ENCODE measurements at regions not wholly inside any gene's neighbourhood (a gene's known extent, or its start where the extent isn't known, plus 50 kb on each side); places are given as distances from the start of the nearest gene placed in this dataset.

DNA sequence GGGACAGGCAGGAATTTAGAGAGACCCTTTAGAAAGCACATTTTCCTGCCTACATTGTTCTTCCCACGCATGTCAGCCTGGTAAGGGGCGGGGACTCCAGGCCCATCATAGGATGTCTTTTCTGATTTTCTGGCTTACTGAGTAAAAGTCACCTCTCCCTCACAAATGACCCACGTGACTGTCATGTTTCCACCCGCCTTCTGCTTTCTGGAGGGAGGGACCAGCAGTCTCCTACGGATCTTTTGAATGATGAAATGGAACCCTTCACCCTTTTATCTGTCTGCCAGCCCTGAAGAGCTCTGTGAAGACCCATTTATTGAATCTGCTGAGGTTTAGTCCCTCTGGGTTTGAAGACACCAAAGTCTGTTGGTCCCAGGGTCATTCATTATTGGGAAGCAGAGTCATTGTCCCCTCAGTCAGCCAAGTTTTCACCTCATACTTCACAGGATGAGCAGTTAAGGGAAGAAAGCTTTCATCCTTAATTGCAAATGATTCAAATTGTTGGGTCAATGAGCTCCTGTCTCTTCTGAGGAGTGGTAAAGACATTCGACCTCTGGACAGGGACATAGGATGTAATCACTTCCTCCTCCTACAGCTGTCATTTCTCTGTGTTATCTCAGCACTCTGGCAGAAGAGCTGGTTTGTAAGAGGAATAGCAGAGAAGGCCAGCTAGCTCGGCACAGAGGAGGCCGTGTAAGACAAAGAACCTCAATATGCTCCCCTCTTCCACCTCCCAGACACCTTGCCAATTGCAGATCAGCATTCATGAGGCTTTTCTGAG is 446.1 kb downstream of the HS3ST3B1 start:
- H3K4me3 ChIP-seq (ENCODE audit: control insufficient read depth, low read depth, low read length): no peak overlapping the region
- no peak for TF ChIP-seq CTCF (IDR thresholded peaks at IDR 0.05; ENCODE audit: control insufficient read depth, insufficient read depth, low read depth, low read length, missing control alignments)
- DNase-seq (ENCODE audit: low read depth): no peak

DNA sequence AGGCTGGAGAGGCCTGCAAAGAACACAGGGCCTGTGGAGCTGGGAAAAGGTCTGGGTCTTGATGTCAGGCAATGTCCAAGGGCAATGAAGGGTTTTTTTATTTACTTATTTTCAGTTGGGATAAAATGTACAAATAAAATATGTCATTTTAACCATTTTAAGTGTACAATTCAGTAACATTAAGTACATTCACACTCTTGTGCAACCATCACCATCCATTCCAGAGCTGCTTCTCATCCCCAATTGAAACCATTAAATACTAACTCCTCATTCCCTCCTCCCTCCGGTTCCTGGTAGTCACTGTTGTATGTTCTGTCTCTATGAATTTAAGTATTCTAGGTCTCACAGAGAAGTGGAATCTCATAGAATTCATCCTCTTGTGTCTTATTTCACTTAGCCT is 444.7 kb downstream of the HS3ST3B1 start:
- no peak for TF ChIP-seq CTCF (IDR thresholded peaks at IDR 0.05; ENCODE audit: control insufficient read depth, insufficient read depth, low read depth, low read length, missing control alignments)
- no peak overlapping the region for H3K4me3 ChIP-seq (ENCODE audit: control insufficient read depth, low read depth, low read length)
- peak; percentile 37 for DNase-seq (ENCODE audit: low read depth)

DNA sequence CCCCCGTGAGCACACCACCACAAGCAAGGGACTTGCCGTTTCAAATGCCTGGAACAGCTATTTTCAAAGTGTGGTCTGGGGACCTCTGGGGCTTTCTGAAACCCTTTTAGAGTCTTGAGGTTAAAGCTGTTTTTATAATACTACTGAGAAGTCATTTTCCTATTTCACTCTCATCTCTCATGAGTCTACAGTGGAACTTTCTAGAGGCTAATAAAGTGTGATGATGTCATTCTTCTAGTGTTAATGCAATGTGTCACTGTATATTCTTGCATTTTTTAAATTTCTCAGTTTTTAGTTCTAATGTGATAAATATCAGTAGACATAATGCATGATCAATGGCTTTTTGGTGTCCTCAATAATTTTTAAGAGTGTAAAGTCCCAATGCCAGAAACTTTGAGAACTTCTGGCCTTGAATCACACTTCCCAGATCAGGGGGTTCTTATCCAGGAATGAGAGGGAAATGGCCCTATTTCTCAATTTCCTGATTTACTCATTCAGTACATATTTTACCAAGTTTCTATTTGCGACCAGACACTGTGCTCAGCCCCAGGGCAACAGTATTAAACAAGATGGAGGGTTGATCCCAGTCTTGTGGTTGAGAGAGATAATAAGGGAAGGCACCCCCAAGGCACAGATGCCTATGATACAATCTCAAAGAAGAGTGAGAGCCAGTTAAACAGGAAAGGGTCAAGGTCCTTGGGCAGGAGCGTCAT is 444.0 kb downstream of the HS3ST3B1 start:
- peak; percentile 67 for DNase-seq (ENCODE audit: low read depth)
- no peak for TF ChIP-seq CTCF (IDR thresholded peaks at IDR 0.05; ENCODE audit: control insufficient read depth, insufficient read depth, low read depth, low read length, missing control alignments)
- no peak overlapping the region for H3K4me3 ChIP-seq (ENCODE audit: control insufficient read depth, low read depth, low read length)

DNA sequence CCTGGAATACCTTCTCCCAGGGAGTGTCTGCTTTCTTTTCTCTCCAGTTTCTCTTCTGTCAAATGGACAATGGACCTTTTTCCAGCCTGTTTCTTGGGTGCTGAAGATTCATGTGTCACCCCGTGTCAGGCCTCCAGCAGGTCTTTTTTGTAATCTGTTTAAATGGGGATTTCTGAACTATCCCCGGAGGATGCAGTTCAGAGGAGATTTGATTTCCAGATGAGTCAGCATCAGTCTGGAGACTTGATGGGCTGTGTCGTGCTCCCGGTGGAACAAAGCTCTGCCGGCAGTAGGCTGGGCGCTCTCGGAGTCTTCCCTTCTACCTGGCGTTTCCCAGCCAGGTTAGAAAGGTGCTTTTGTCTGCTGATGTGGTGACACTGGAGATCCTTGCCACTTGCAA is 440.6 kb downstream of the HS3ST3B1 start:
- H3K4me3 ChIP-seq (ENCODE audit: control insufficient read depth, low read depth, low read length): no peak overlapping the region
- no peak for TF ChIP-seq CTCF (IDR thresholded peaks at IDR 0.05; ENCODE audit: control insufficient read depth, insufficient read depth, low read depth, low read length, missing control alignments)
- no peak for DNase-seq (ENCODE audit: low read depth)

DNA sequence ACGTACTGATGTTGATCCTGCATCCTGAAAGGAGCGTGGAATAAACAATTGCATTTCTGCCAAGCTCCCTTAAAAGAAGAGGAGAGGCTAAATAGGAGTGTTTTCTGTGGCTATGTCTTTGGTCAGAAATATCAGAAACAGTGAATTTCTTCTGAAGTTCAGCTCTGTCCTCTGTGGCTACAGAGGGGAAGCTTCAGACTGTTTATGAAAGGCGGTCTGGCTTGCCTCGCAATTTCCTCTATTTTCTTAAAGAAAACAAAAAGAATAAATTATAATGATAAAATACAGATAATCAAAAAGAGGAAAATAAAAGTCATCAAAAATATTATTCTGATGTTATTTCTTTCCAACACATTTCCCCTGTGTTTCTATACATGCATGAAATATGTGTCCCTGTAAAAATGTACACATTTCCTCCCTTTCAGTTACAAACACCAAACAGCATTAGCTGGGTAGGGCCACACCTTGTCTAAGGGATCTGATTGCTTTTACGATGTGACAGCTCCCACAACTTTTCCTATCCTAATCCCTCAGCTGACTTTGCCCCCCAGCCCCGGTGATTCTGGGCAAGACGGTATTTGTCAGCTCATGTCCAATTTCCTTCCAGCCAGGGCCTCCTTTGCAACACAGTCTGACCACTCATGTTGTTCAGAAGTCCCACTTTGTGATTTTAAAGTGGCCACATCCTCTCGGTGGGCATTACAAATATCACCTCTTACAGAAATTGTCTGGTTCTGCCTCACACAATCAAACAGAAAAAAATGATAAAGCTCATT is 439.0 kb downstream of the HS3ST3B1 start:
- TF ChIP-seq CTCF (IDR thresholded peaks at IDR 0.05; ENCODE audit: control insufficient read depth, insufficient read depth, low read depth, low read length, missing control alignments): no peak

GRCh38 chr17:14738652-14738988 is 437.7 kb downstream of the HS3ST3B1 start:
- no peak overlapping the region for H3K4me3 ChIP-seq (ENCODE audit: control insufficient read depth, low read depth, low read length)
- no peak for TF ChIP-seq CTCF (IDR thresholded peaks at IDR 0.05; ENCODE audit: control insufficient read depth, insufficient read depth, low read depth, low read length, missing control alignments)
- DNase-seq (ENCODE audit: low read depth): no peak

More for the DNA sequence above, 439.0 kb downstream of the HS3ST3B1 start:
- H3K4me3 ChIP-seq (ENCODE audit: control insufficient read depth, low read depth, low read length): no peak overlapping the region
- DNase-seq (ENCODE audit: low read depth): no peak
